ENCODE measurements at regions not wholly inside any gene's neighbourhood (a gene's known extent, or its start where the extent isn't known, plus 50 kb on each side); places are given as distances from the start of the nearest gene placed in this dataset.
"Not testable (repeated sequence)": the region's sequence is repeated elsewhere in the genome, so short reads cannot be mapped to it uniquely, and the experiment has no call there.

GRCh38 chr11:57871231-57871630, 109.6 kb downstream of the CTNND1 start:
- Histone ChIP-seq H3K4me3 (ENCODE audit: low read depth in 1 of 2, low read length in 2 of 2) (no peak overlapping the region), H3K27me3 (ENCODE audit: control insufficient read depth in 1 of 2, insufficient read depth in 2 of 2, low read length in 2 of 2) (peaks cover 0 to 4% of the 10 kb centered on the region in 2 donors), H3K9ac (ENCODE audit: low read depth in 1 of 2, low read length in 2 of 2) (no peak overlapping the region), H3K4me1 (ENCODE audit: control insufficient read depth in 1 of 2, insufficient read depth in 2 of 2, low read length in 2 of 2) (no peaks in the 10 kb centered on the region), H3K36me3 (ENCODE audit: control insufficient read depth in 1 of 2, insufficient read depth in 2 of 2, low read length in 2 of 2) (no peaks in the 10 kb centered on the region), H3K9me3 (ENCODE audit: control insufficient read depth in 1 of 2, low read length in 2 of 2) (no peaks in the 10 kb centered on the region), H3K27ac (ENCODE audit: low read depth, low read length) (no peak overlapping the region)

GRCh38 chr11:57873196-57873911, 111.8 kb downstream of the CTNND1 start:
- no peak overlapping the region for H3K9ac ChIP-seq (ENCODE audit: low read depth in 1 of 2, low read length in 2 of 2)
- H3K27me3 ChIP-seq (ENCODE audit: control insufficient read depth in 1 of 2, insufficient read depth in 2 of 2, low read length in 2 of 2) = peaks cover 0 to 4% of the 10 kb centered on the region in 2 donors
- no peak overlapping the region for H3K27ac ChIP-seq (ENCODE audit: low read depth, low read length)
- no peaks in the 10 kb centered on the region for H3K9me3 ChIP-seq (ENCODE audit: control insufficient read depth in 1 of 2, low read length in 2 of 2)
- H3K4me3 ChIP-seq (ENCODE audit: low read depth in 1 of 2, low read length in 2 of 2) = no peak overlapping the region
- H3K36me3 ChIP-seq (ENCODE audit: control insufficient read depth in 1 of 2, insufficient read depth in 2 of 2, low read length in 2 of 2) = no peaks in the 10 kb centered on the region
- H3K4me1 ChIP-seq (ENCODE audit: control insufficient read depth in 1 of 2, insufficient read depth in 2 of 2, low read length in 2 of 2) = no peaks in the 10 kb centered on the region

GRCh38 chr11:57874981-57875380, 113.4 kb downstream of the CTNND1 start:
- Histone ChIP-seq H3K27ac (ENCODE audit: low read depth, low read length) (no peak overlapping the region), H3K9ac (ENCODE audit: low read depth in 1 of 2, low read length in 2 of 2) (no peak overlapping the region), H3K4me1 (ENCODE audit: control insufficient read depth in 1 of 2, insufficient read depth in 2 of 2, low read length in 2 of 2) (no peaks in the 10 kb centered on the region), H3K9me3 (ENCODE audit: control insufficient read depth in 1 of 2, low read length in 2 of 2) (no peaks in the 10 kb centered on the region), H3K27me3 (ENCODE audit: control insufficient read depth in 1 of 2, insufficient read depth in 2 of 2, low read length in 2 of 2) (peaks cover 0 to 4% of the 10 kb centered on the region in 2 donors), H3K36me3 (ENCODE audit: control insufficient read depth in 1 of 2, insufficient read depth in 2 of 2, low read length in 2 of 2) (no peaks in the 10 kb centered on the region), H3K4me3 (ENCODE audit: low read depth in 1 of 2, low read length in 2 of 2) (no peak overlapping the region)

GRCh38 chr11:57881647-57882046, 120.0 kb downstream of the CTNND1 start:
- no peak overlapping the region for H3K27ac ChIP-seq (ENCODE audit: low read depth, low read length)
- H3K4me3 ChIP-seq (ENCODE audit: low read depth in 1 of 2, low read length in 2 of 2) = no peak overlapping the region
- H3K27me3 ChIP-seq (ENCODE audit: control insufficient read depth in 1 of 2, insufficient read depth in 2 of 2, low read length in 2 of 2) = peaks cover 0 to 3% of the 10 kb centered on the region in 2 donors
- H3K9ac ChIP-seq (ENCODE audit: low read depth in 1 of 2, low read length in 2 of 2) = no peak overlapping the region
- H3K36me3 ChIP-seq (ENCODE audit: control insufficient read depth in 1 of 2, insufficient read depth in 2 of 2, low read length in 2 of 2) = no peaks in the 10 kb centered on the region
- no peaks in the 10 kb centered on the region for H3K9me3 ChIP-seq (ENCODE audit: control insufficient read depth in 1 of 2, low read length in 2 of 2)
- no peaks in the 10 kb centered on the region for H3K4me1 ChIP-seq (ENCODE audit: control insufficient read depth in 1 of 2, insufficient read depth in 2 of 2, low read length in 2 of 2)

GRCh38 chr11:57883630-57884029, 122.0 kb downstream of the CTNND1 start:
- Histone ChIP-seq H3K9ac (ENCODE audit: low read depth in 1 of 2, low read length in 2 of 2) (no peak overlapping the region), H3K4me1 (ENCODE audit: control insufficient read depth in 1 of 2, insufficient read depth in 2 of 2, low read length in 2 of 2) (no peaks in the 10 kb centered on the region), H3K36me3 (ENCODE audit: control insufficient read depth in 1 of 2, insufficient read depth in 2 of 2, low read length in 2 of 2) (no peaks in the 10 kb centered on the region), H3K9me3 (ENCODE audit: control insufficient read depth in 1 of 2, low read length in 2 of 2) (no peaks in the 10 kb centered on the region), H3K27me3 (ENCODE audit: control insufficient read depth in 1 of 2, insufficient read depth in 2 of 2, low read length in 2 of 2) (peaks cover 0 to 3% of the 10 kb centered on the region in 2 donors), H3K27ac (ENCODE audit: low read depth, low read length) (no peak overlapping the region), H3K4me3 (ENCODE audit: low read depth in 1 of 2, low read length in 2 of 2) (no peak overlapping the region)

- no peak overlapping the region for H3K9ac ChIP-seq (ENCODE audit: low read depth in 1 of 2, low read length in 2 of 2)
- H3K27me3 ChIP-seq (ENCODE audit: control insufficient read depth in 1 of 2, insufficient read depth in 2 of 2, low read length in 2 of 2) = peaks cover 0 to 3% of the 10 kb centered on the region in 2 donors
- no peak overlapping the region for H3K27ac ChIP-seq (ENCODE audit: low read depth, low read length)
- no peaks in the 10 kb centered on the region for H3K9me3 ChIP-seq (ENCODE audit: control insufficient read depth in 1 of 2, low read length in 2 of 2)
- no peaks in the 10 kb centered on the region for H3K36me3 ChIP-seq (ENCODE audit: control insufficient read depth in 1 of 2, insufficient read depth in 2 of 2, low read length in 2 of 2)
- H3K4me1 ChIP-seq (ENCODE audit: control insufficient read depth in 1 of 2, insufficient read depth in 2 of 2, low read length in 2 of 2) = no peaks in the 10 kb centered on the region
- no peak overlapping the region for H3K4me3 ChIP-seq (ENCODE audit: low read depth in 1 of 2, low read length in 2 of 2)
These were observed 123.9 kb downstream of the CTNND1 start for GRCh38 chr11:57885298-57886050.

- Histone ChIP-seq H3K9me3 (ENCODE audit: control insufficient read depth in 1 of 2, low read length in 2 of 2) (no peaks in the 10 kb centered on the region), H3K36me3 (ENCODE audit: control insufficient read depth in 1 of 2, insufficient read depth in 2 of 2, low read length in 2 of 2) (no peaks in the 10 kb centered on the region), H3K4me3 (ENCODE audit: low read depth in 1 of 2, low read length in 2 of 2) (no peak overlapping the region), H3K27ac (ENCODE audit: low read depth, low read length) (no peak overlapping the region), H3K4me1 (ENCODE audit: control insufficient read depth in 1 of 2, insufficient read depth in 2 of 2, low read length in 2 of 2) (no peaks in the 10 kb centered on the region), H3K27me3 (ENCODE audit: control insufficient read depth in 1 of 2, insufficient read depth in 2 of 2, low read length in 2 of 2) (no peaks in the 10 kb centered on the region), H3K9ac (ENCODE audit: low read depth in 1 of 2, low read length in 2 of 2) (no peak overlapping the region)
These were observed 126.8 kb downstream of the CTNND1 start for GRCh38 chr11:57888386-57888785.

GRCh38 chr11:57890521-57890920, 128.9 kb downstream of the CTNND1 start:
- H3K27me3 ChIP-seq (ENCODE audit: control insufficient read depth in 1 of 2, insufficient read depth in 2 of 2, low read length in 2 of 2) = no peaks in the 10 kb centered on the region
- H3K27ac ChIP-seq (ENCODE audit: low read depth, low read length) = no peak overlapping the region
- H3K9ac ChIP-seq (ENCODE audit: low read depth in 1 of 2, low read length in 2 of 2) = no peak overlapping the region
- no peaks in the 10 kb centered on the region for H3K36me3 ChIP-seq (ENCODE audit: control insufficient read depth in 1 of 2, insufficient read depth in 2 of 2, low read length in 2 of 2)
- H3K4me3 ChIP-seq (ENCODE audit: low read depth in 1 of 2, low read length in 2 of 2) = no peak overlapping the region
- no peaks in the 10 kb centered on the region for H3K9me3 ChIP-seq (ENCODE audit: control insufficient read depth in 1 of 2, low read length in 2 of 2)
- H3K4me1 ChIP-seq (ENCODE audit: control insufficient read depth in 1 of 2, insufficient read depth in 2 of 2, low read length in 2 of 2) = no peaks in the 10 kb centered on the region

GRCh38 chr11:57893200-57893599, 130.5 kb upstream of the OR9Q1 start:
- H3K9ac ChIP-seq (ENCODE audit: low read depth in 1 of 2, low read length in 2 of 2); H3K4me1 ChIP-seq (ENCODE audit: control insufficient read depth in 1 of 2, insufficient read depth in 2 of 2, low read length in 2 of 2); H3K36me3 ChIP-seq (ENCODE audit: control insufficient read depth in 1 of 2, insufficient read depth in 2 of 2, low read length in 2 of 2); H3K4me3 ChIP-seq (ENCODE audit: low read depth in 1 of 2, low read length in 2 of 2); H3K9me3 ChIP-seq (ENCODE audit: control insufficient read depth in 1 of 2, low read length in 2 of 2); H3K27me3 ChIP-seq (ENCODE audit: control insufficient read depth in 1 of 2, insufficient read depth in 2 of 2, low read length in 2 of 2); H3K27ac ChIP-seq (ENCODE audit: low read depth, low read length): not testable (repeated sequence)

GRCh38 chr11:57896361-57897145, 127.1 kb upstream of the OR9Q1 start:
- Histone ChIP-seq H3K27ac (ENCODE audit: low read depth, low read length) (no peak overlapping the region), H3K9me3 (ENCODE audit: control insufficient read depth in 1 of 2, low read length in 2 of 2) (no peaks in the 10 kb centered on the region), H3K36me3 (ENCODE audit: control insufficient read depth in 1 of 2, insufficient read depth in 2 of 2, low read length in 2 of 2) (no peaks in the 10 kb centered on the region), H3K4me1 (ENCODE audit: control insufficient read depth in 1 of 2, insufficient read depth in 2 of 2, low read length in 2 of 2) (peaks cover 10 to 13% of the 10 kb centered on the region in 2 donors), H3K27me3 (ENCODE audit: control insufficient read depth in 1 of 2, insufficient read depth in 2 of 2, low read length in 2 of 2) (no peaks in the 10 kb centered on the region), H3K4me3 (ENCODE audit: low read depth in 1 of 2, low read length in 2 of 2) (no peak overlapping the region), H3K9ac (ENCODE audit: low read depth in 1 of 2, low read length in 2 of 2) (no peak overlapping the region)

All from duodenal mucosa (tissue), 2 donors.